Vagina (tissue), 2 donors: ENCODE measurements at regions not wholly inside any gene's neighbourhood (a gene's known extent, or its start where the extent isn't known, plus 50 kb on each side); places are given as distances from the start of the nearest gene placed in this dataset.

Experiments used
- POLR2AphosphoS5 ChIP-seq, 2 donors: sonication (generic); formaldehyde crosslinking; IDR thresholded peaks; one replicate each; pipeline ENCODE4 v1.9.0; 2017; ENCODE audit warnings: antibody characterized with exemption in 2 of 2, mild to moderate bottlenecking in 2 of 2, low read depth in 1 of 2; ENCODE audit not compliant: insufficient read depth in 1 of 2
- TF ChIP-seq, protein P1 (sequence below), 3 experiments: fragments of 450-650 bp in 2 of 3; fragments of 200-600 bp in 1 of 3; sonication (generic) in 1 of 3; IDR thresholded peaks; one replicate each; pipeline ENCODE4 v1.5.1; 2017 to 2019; ENCODE audit warnings: antibody characterized with exemption in 3 of 3, mild to moderate bottlenecking in 2 of 3, moderate library complexity in 2 of 3

GRCh38 chr17:13398853-13399252, 202.9 kb downstream of the HS3ST3A1 start:
- no peak for TF ChIP-seq POLR2AphosphoS5 (IDR thresholded peaks at IDR 0.05; ENCODE audit: insufficient read depth in 1 of 2, low read depth in 1 of 2)
- TF ChIP-seq, protein P1, sequence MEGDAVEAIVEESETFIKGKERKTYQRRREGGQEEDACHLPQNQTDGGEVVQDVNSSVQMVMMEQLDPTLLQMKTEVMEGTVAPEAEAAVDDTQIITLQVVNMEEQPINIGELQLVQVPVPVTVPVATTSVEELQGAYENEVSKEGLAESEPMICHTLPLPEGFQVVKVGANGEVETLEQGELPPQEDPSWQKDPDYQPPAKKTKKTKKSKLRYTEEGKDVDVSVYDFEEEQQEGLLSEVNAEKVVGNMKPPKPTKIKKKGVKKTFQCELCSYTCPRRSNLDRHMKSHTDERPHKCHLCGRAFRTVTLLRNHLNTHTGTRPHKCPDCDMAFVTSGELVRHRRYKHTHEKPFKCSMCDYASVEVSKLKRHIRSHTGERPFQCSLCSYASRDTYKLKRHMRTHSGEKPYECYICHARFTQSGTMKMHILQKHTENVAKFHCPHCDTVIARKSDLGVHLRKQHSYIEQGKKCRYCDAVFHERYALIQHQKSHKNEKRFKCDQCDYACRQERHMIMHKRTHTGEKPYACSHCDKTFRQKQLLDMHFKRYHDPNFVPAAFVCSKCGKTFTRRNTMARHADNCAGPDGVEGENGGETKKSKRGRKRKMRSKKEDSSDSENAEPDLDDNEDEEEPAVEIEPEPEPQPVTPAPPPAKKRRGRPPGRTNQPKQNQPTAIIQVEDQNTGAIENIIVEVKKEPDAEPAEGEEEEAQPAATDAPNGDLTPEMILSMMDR (IDR thresholded peaks at IDR 0.05): no peak
